VCaP (cell line): ENCODE measurements at regions not wholly inside any gene's neighbourhood (a gene's known extent, or its start where the extent isn't known, plus 50 kb on each side); places are given as distances from the start of the nearest gene placed in this dataset.

Source experiments
- H3K27ac ChIP-seq: fragments of 450-650 bp; 2 replicates; pipeline ENCODE4 v1.5.1; 2017
- TF ChIP-seq, protein P1 (sequence below): fragments of 450-650 bp; conservative IDR thresholded peaks from 2 replicates; pipeline ENCODE4 v1.5.1; 2017; ENCODE audit warnings: mild to moderate bottlenecking, moderate library complexity

DNA sequence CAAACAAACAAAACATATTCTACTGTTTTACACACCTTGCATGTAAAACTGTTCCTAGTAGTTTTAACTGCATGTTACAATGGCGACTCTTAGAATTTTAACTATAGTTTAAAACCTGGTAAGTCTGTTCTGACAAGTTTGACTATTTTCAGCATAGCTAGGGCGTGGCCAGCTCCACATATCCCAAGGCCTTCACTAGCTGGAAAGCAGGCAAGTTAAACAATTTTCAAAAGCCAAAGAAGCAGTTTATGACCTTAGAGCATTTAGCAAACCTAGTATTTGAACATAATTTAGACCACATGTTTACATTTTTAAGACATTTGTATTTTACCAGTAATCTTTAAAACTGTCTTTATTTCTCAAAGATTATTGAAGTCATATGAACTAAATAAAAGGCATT, 402.8 kb upstream of the SYT4 start:
- TF ChIP-seq, protein P1, sequence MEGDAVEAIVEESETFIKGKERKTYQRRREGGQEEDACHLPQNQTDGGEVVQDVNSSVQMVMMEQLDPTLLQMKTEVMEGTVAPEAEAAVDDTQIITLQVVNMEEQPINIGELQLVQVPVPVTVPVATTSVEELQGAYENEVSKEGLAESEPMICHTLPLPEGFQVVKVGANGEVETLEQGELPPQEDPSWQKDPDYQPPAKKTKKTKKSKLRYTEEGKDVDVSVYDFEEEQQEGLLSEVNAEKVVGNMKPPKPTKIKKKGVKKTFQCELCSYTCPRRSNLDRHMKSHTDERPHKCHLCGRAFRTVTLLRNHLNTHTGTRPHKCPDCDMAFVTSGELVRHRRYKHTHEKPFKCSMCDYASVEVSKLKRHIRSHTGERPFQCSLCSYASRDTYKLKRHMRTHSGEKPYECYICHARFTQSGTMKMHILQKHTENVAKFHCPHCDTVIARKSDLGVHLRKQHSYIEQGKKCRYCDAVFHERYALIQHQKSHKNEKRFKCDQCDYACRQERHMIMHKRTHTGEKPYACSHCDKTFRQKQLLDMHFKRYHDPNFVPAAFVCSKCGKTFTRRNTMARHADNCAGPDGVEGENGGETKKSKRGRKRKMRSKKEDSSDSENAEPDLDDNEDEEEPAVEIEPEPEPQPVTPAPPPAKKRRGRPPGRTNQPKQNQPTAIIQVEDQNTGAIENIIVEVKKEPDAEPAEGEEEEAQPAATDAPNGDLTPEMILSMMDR = no peak
- H3K27ac ChIP-seq = no peak overlapping the region

DNA sequence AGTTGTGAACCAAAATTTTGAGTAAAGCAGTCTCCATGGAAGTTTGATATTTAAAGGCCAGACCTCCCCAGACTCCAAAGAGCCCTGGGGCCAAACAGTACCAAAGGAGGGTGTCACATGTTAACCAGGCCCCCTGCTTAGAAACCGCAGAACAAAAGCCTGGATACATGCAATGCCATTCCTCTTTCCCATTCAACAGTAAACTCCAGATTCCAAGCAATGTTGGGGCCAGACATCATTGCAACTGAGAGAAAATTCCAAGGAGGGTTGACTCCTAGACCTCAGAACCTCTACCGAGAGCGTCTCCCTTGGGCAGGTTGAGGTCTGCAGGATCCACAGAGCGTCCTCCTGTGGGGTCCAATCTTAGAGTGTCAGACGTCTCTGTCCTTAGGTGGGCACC, 404.4 kb upstream of the SYT4 start:
- H3K27ac ChIP-seq = no peak overlapping the region
- TF ChIP-seq, protein P1 = no peak

- H3K27ac ChIP-seq = no peak overlapping the region
- TF ChIP-seq, protein P1 = no peak
Measured at GRCh38 chr18:43682196-43682595, 404.9 kb upstream of the SYT4 start.

GRCh38 chr18:43686709-43687108, 409.4 kb upstream of the SYT4 start:
- H3K27ac ChIP-seq = no peak overlapping the region
- TF ChIP-seq, protein P1 = no peak

- H3K27ac ChIP-seq = no peak overlapping the region
- TF ChIP-seq, protein P1 = no peak
Measured at GRCh38 chr18:43692099-43692690, 414.9 kb upstream of the SYT4 start.

DNA sequence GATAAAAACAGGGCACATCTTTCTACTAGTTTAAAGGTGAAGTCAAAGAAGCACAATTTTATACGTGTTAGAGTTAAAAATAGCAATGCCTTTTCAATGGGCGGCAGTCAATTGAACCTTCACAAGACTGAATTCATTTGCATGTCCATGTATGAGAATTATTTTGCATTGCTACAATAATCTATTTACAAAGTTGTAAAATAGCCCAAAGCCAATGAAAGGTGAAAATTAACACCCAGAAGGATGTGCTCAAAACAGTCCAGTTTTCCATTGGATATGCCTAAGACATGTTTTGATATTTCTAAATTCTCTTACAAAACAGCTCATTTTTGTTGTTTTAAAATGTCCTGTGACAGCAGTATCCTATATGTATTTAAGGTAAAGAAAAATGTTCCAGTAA, 425.1 kb upstream of the SYT4 start:
- no peak overlapping the region for H3K27ac ChIP-seq
- TF ChIP-seq, protein P1 = no peak

DNA sequence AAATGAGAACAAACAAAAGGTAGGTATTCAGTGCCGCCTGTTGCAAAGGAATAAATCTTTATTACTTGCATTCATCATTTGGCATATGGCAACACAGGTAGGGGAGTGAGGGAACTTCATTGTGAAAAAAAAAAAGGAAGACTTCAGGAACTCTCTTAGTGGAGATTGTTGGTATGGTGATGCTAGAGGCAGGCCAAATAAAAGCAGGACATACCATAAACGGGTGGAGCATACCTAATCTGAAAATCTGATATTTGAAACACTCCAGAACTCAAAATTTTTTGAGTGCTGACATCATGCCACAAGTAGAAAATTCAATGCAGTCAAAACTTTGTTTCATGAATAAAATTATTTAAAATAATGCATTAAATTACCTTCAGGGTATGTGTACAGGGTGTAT, 425.8 kb upstream of the SYT4 start:
- TF ChIP-seq, protein P1 = no peak
- H3K27ac ChIP-seq = no peak overlapping the region

DNA sequence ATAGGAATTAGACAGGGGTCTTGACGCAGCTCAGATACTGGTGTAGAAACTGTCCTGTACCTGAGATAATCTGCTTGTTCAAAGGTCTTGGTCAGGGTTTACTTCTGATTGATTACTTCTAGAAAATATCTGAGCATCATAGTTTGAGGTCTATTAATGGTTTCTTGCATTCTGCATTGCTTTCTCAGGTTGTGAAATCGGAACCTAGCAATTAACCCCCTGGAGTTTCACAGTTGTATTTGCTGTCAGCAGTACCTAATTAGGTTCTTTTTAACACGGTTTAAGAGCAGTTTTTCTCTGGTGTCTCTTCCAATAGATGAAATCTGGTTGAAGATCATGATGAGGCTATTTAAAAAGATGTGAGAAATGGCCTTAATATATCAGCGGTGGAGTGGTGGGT, 428.6 kb upstream of the SYT4 start:
- TF ChIP-seq, protein P1 = no peak
- no peak overlapping the region for H3K27ac ChIP-seq
